DOHH2 (cell line): ENCODE measurements at regions not wholly inside any gene's neighbourhood (a gene's known extent, or its start where the extent isn't known, plus 50 kb on each side); places are given as distances from the start of the nearest gene placed in this dataset.

ENCODE experiments used
- H3F3A ChIP-seq: fragments of 200-600 bp; sonication (generic), shearing (Covaris generic); 2 replicates; pipeline ENCODE4 v1.6.0; 2016; ENCODE audit warnings: antibody characterized with exemption, mild to moderate bottlenecking; ENCODE audit not compliant: control insufficient read depth, insufficient read depth
- H3K27ac ChIP-seq: fragments of 200-600 bp; sonication (generic); 2 replicates; pipeline ENCODE4 v1.5.1; 2014; ENCODE audit warnings: low read depth, mild to moderate bottlenecking, low read length, moderate library complexity
- H3K27me3 ChIP-seq: fragments of 200-600 bp; sonication (generic); 2 replicates; pipeline ENCODE4 v1.6.1; 2014; ENCODE audit warnings: mild to moderate bottlenecking, low read length, mixed read lengths; ENCODE audit not compliant: control insufficient read depth
- H3K36me3 ChIP-seq: fragments of 200-600 bp; sonication (generic); 2 replicates; pipeline ENCODE4 v1.6.1; 2014; ENCODE audit warnings: mild to moderate bottlenecking, low read length, moderate library complexity, mixed read lengths; ENCODE audit not compliant: control insufficient read depth
- H3K4me1 ChIP-seq: fragments of 200-600 bp; sonication (generic); 2 replicates; pipeline ENCODE4 v1.6.1; 2014; ENCODE audit warnings: mild to moderate bottlenecking, low read length, mixed read lengths; ENCODE audit not compliant: control insufficient read depth
- H3K4me2 ChIP-seq: fragments of 200-600 bp; sonication (generic); 2 replicates; pipeline ENCODE4 v1.6.0; 2014; ENCODE audit warnings: mild to moderate bottlenecking, low read length, moderate library complexity
- H3K4me3 ChIP-seq: fragments of 200-600 bp; sonication (generic); 2 replicates; pipeline ENCODE4 v1.5.1; 2014; ENCODE audit warnings: mild to moderate bottlenecking, low read length, mixed read lengths
- H3K79me2 ChIP-seq: fragments of 200-600 bp; sonication (generic); 2 replicates; pipeline ENCODE4 v1.6.1; 2014; ENCODE audit warnings: mild to moderate bottlenecking, low read length, mixed read lengths; ENCODE audit not compliant: control insufficient read depth
- H3K9me2 ChIP-seq: fragments of 200-600 bp; sonication (generic); replicated peaks from 2 replicates; pipeline ENCODE4 v1.6.1; 2014; ENCODE audit warnings: mild to moderate bottlenecking, low read length, mixed read lengths; ENCODE audit not compliant: control insufficient read depth
- H3K9me3 ChIP-seq: fragments of 200-600 bp; sonication (generic); 2 replicates; pipeline ENCODE4 v1.6.1; 2014; ENCODE audit warnings: antibody characterized with exemption, low read length, mixed read lengths; ENCODE audit not compliant: control insufficient read depth, insufficient read depth
- H4K20me1 ChIP-seq: fragments of 200-600 bp; sonication (generic); 2 replicates; pipeline ENCODE4 v1.6.0; 2014; ENCODE audit warnings: low read depth, mild to moderate bottlenecking, antibody characterized with exemption, low read length, moderate library complexity; ENCODE audit not compliant: control insufficient read depth, insufficient read depth
- CTCF ChIP-seq: fragments of 200-600 bp; sonication (generic); IDR thresholded peaks from one replicate; pipeline ENCODE4 v1.5.1; 2014; ENCODE audit warnings: antibody characterized with exemption, mild to moderate bottlenecking, low read depth, low read length; ENCODE audit not compliant: poor library complexity, severe bottlenecking
- EZH2phosphoT487 ChIP-seq: fragments of 200-600 bp; sonication (generic); IDR thresholded peaks from 2 replicates; pipeline ENCODE4 v1.6.1; 2017; ENCODE audit warnings: borderline replicate concordance, mild to moderate bottlenecking, antibody characterized with exemption, low read length, moderate library complexity, mixed read lengths

DNA sequence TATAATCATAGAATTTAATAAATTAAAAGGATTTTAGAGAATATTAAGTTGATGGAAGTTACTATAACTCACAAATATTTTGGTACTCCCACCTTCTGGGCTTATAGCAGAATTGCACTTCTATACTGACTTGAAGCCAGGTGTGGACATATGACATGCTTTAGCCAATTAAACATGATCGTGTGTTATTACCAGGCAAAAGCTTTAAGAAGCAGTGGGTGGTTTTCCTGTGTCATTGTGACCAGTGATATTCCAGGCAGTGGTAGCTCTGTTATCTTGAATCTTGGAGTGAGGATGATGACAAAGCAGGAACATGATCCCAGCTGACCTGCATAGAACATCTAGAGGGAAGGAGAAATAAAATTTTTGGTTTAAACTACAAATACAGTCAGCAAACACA lies 370.9 kb upstream of the ZEB2 start:
- H3K36me3 ChIP-seq = no peaks in the 10 kb centered on the region
- peaks cover 4% of the 10 kb centered on the region for H3K4me1 ChIP-seq
- H3K27ac ChIP-seq = no peak overlapping the region
- H3K79me2 ChIP-seq = no peaks in the 10 kb centered on the region
- H3K4me2 ChIP-seq = no peak overlapping the region
- H3K9me3 ChIP-seq = peaks cover 3% of the 10 kb centered on the region; the same call in 1 of the 2 replicates
- TF ChIP-seq CTCF (peak; percentile 33), EZH2phosphoT487 (no peak)
- H3F3A ChIP-seq = no peaks in the 10 kb centered on the region
- H3K4me3 ChIP-seq = no peak overlapping the region
- H4K20me1 ChIP-seq = no peaks in the 10 kb centered on the region
- no peaks in the 10 kb centered on the region for H3K27me3 ChIP-seq
- no peaks in the 10 kb centered on the region for H3K9me2 ChIP-seq

DNA sequence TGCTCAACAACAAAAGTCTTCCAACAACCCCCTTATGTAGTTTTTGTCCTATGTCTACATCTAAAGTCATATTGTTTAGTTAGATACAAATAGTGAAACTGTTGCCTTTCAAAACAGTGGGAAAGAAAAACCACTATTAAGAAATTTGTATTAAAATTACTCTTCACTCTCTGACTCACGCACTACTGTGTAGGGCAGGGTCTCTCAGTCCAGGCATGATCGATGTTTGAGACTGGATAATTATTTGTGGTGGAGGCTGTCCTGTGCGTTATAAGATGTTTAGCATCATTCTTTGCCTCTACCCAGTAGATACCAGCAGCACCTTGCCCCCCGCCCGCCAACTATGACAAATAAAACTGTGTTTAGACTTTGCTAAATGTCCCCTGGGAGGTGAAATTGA lies 369.4 kb upstream of the ZEB2 start:
- Histone ChIP-seq H3K9me3 (peaks cover 3% of the 10 kb centered on the region; the same call in 1 of the 2 replicates), H3F3A (no peaks in the 10 kb centered on the region), H3K4me1 (peaks cover 4% of the 10 kb centered on the region), H3K36me3 (no peaks in the 10 kb centered on the region), H3K4me2 (no peak overlapping the region), H4K20me1 (no peaks in the 10 kb centered on the region), H3K27ac (no peak overlapping the region), H3K79me2 (no peaks in the 10 kb centered on the region), H3K9me2 (no peaks in the 10 kb centered on the region), H3K27me3 (no peaks in the 10 kb centered on the region), H3K4me3 (no peak overlapping the region)
- no peak for TF ChIP-seq CTCF
- TF ChIP-seq EZH2phosphoT487 = no peak

GRCh38 chr2:144886862-144887261 lies 366.9 kb upstream of the ZEB2 start:
- Histone ChIP-seq H4K20me1 (no peaks in the 10 kb centered on the region), H3K79me2 (no peaks in the 10 kb centered on the region), H3K9me3 (peaks cover 5% of the 10 kb centered on the region; the same call in 1 of the 2 replicates), H3K36me3 (no peaks in the 10 kb centered on the region), H3K27me3 (no peaks in the 10 kb centered on the region), H3K4me3 (no peak overlapping the region), H3K4me1 (peaks cover 4% of the 10 kb centered on the region), H3K27ac (no peak overlapping the region), H3K9me2 (no peaks in the 10 kb centered on the region), H3K4me2 (no peak overlapping the region), H3F3A (no peaks in the 10 kb centered on the region)
- TF ChIP-seq CTCF = no peak
- no peak for TF ChIP-seq EZH2phosphoT487
